ENCODE measurements at regions not wholly inside any gene's neighbourhood (a gene's known extent, or its start where the extent isn't known, plus 50 kb on each side); places are given as distances from the start of the nearest gene placed in this dataset.

- TF ChIP-seq, protein P1, sequence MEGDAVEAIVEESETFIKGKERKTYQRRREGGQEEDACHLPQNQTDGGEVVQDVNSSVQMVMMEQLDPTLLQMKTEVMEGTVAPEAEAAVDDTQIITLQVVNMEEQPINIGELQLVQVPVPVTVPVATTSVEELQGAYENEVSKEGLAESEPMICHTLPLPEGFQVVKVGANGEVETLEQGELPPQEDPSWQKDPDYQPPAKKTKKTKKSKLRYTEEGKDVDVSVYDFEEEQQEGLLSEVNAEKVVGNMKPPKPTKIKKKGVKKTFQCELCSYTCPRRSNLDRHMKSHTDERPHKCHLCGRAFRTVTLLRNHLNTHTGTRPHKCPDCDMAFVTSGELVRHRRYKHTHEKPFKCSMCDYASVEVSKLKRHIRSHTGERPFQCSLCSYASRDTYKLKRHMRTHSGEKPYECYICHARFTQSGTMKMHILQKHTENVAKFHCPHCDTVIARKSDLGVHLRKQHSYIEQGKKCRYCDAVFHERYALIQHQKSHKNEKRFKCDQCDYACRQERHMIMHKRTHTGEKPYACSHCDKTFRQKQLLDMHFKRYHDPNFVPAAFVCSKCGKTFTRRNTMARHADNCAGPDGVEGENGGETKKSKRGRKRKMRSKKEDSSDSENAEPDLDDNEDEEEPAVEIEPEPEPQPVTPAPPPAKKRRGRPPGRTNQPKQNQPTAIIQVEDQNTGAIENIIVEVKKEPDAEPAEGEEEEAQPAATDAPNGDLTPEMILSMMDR (IDR thresholded peaks at IDR 0.05), result no peak
- TF ChIP-seq POLR2A (IDR thresholded peaks at IDR 0.05), result no peak
Measured at GRCh38 chr20:21628800-21629199, 76.7 kb upstream of the PAX1 start.

Data from Peyer's patch (tissue), 4 donors.